ENCODE measurements at regions not wholly inside any gene's neighbourhood (a gene's known extent, or its start where the extent isn't known, plus 50 kb on each side); places are given as distances from the start of the nearest gene placed in this dataset.

- no peak overlapping the region for H3K4me3 ChIP-seq (ENCODE audit: low read depth, low read length)
- no peak for TF ChIP-seq CTCF (conservative IDR thresholded peaks at IDR 0.05; ENCODE audit: low read depth, low read length)
Observed at GRCh38 chr14:104280085-104280901, 141.9 kb downstream of the KIF26A start.

GRCh38 chr14:104280902-104281767 is 142.7 kb downstream of the KIF26A start:
- TF ChIP-seq CTCF (conservative IDR thresholded peaks at IDR 0.05; ENCODE audit: low read depth, low read length): no peak
- no peak overlapping the region for H3K4me3 ChIP-seq (ENCODE audit: low read depth, low read length)
- no peak for DNase-seq (ENCODE audit: low read depth)

More at GRCh38 chr14:104280085-104280901, 141.9 kb downstream of the KIF26A start:
- DNase-seq (ENCODE audit: low read depth): no peak

GRCh38 chr14:104281768-104282301 is 143.4 kb downstream of the KIF26A start:
- TF ChIP-seq CTCF (conservative IDR thresholded peaks at IDR 0.05; ENCODE audit: low read depth, low read length): no peak
- no peak for DNase-seq (ENCODE audit: low read depth)
- no peak overlapping the region for H3K4me3 ChIP-seq (ENCODE audit: low read depth, low read length)

- H3K4me3 ChIP-seq (ENCODE audit: low read depth, low read length): no peak overlapping the region
- DNase-seq (ENCODE audit: low read depth): no peak
- no peak for TF ChIP-seq CTCF (conservative IDR thresholded peaks at IDR 0.05; ENCODE audit: low read depth, low read length)
Observed at GRCh38 chr14:104282332-104283196, 144.2 kb downstream of the KIF26A start.

GRCh38 chr14:104283197-104284106 is 145.1 kb downstream of the KIF26A start:
- H3K4me3 ChIP-seq (ENCODE audit: low read depth, low read length): no peak overlapping the region
- no peak for DNase-seq (ENCODE audit: low read depth)
- TF ChIP-seq CTCF (conservative IDR thresholded peaks at IDR 0.05; ENCODE audit: low read depth, low read length): no peak

Measured in epithelial cell of proximal tubule (primary cell).